Small intestine (tissue), 7 donors: ENCODE measurements at regions not wholly inside any gene's neighbourhood (a gene's known extent, or its start where the extent isn't known, plus 50 kb on each side); places are given as distances from the start of the nearest gene placed in this dataset.

Experiments used
- DNase-seq, 2 donors: peaks; one replicate each; pipeline versions ENCODE4 v3.0.0 to v3.0.0-alpha.2; 2013
- FAIRE-seq: peaks from 2 replicates; lab custom pipeline; 2012; peaks lifted over from hg19 to GRCh38; lab: Jason Lieb, UNC
- H3K27ac ChIP-seq, 3 donors: one replicate each; pipeline ENCODE4 v1.5.1; 2013; ENCODE audit warnings: low read length in 2 of 3, mild to moderate bottlenecking in 2 of 3, control low read depth in 1 of 3, inconsistent platforms in 1 of 3, low read depth in 1 of 3, moderate library complexity in 1 of 3
- H3K27me3 ChIP-seq, 3 donors: one replicate each; pipeline ENCODE4 v1.6.1; 2013; ENCODE audit warnings: low read length in 3 of 3, inconsistent platforms in 1 of 3; ENCODE audit not compliant: control insufficient read depth in 3 of 3, insufficient read depth in 3 of 3
- H3K36me3 ChIP-seq, 3 donors: one replicate each; pipeline ENCODE4 v1.6.1; 2013; ENCODE audit warnings: low read length in 3 of 3, inconsistent platforms in 1 of 3, low read depth in 1 of 3, mild to moderate bottlenecking in 1 of 3, moderate library complexity in 1 of 3; ENCODE audit not compliant: control insufficient read depth in 3 of 3, insufficient read depth in 2 of 3
- H3K4me1 ChIP-seq, 3 donors: one replicate each; pipeline ENCODE4 v1.6.1; 2013; ENCODE audit warnings: low read length in 2 of 3, inconsistent platforms in 1 of 3, low read depth in 1 of 3, mild to moderate bottlenecking in 1 of 3, moderate library complexity in 1 of 3; ENCODE audit not compliant: control insufficient read depth in 3 of 3, insufficient read depth in 2 of 3
- H3K4me3 ChIP-seq, 3 donors: one replicate each; pipeline ENCODE4 v1.5.1; 2013; ENCODE audit warnings: low read length in 3 of 3, control low read depth in 1 of 3, inconsistent platforms in 1 of 3, low read depth in 1 of 3, mild to moderate bottlenecking in 1 of 3, moderate library complexity in 1 of 3
- H3K9me3 ChIP-seq, 2 donors: one replicate each; pipeline ENCODE4 v1.6.1; 2013; ENCODE audit warnings: low read depth in 1 of 2, low read length in 1 of 2; ENCODE audit not compliant: control insufficient read depth in 2 of 2, insufficient read depth in 1 of 2
- WGBS, 3 donors: extraction: QIAGEN DNeasy Blood & Tissue Kit; methylation state at CpG; one replicate each; pipeline ENCODE4 v1.1.7; 2013; 5-methylcytosine and 5-hydroxymethylcytosine counted together
- donor health status: healthy with polysubstance abuse.
- donor health status: control.
- donor health status: control.
- donor health status: Bipolar disorder and iron deficiency.
- donor health status: healthy.

GRCh38 chr18:38454764-38455469, 889.3 kb upstream of the CELF4 start:
- H3K9me3 ChIP-seq, result no peaks in the 10 kb centered on the region
- H3K4me3 ChIP-seq, result no peak overlapping the region
- FAIRE-seq (no peak), DNase-seq (no peak)
- no peak overlapping the region for H3K27ac ChIP-seq
- no peaks in the 10 kb centered on the region for H3K27me3 ChIP-seq
- H3K4me1 ChIP-seq, result no peaks in the 10 kb centered on the region
- H3K36me3 ChIP-seq, result no peaks in the 10 kb centered on the region
- 75 to 93% (median 89%) methylated on average over 1 of the region's 1 CpG for WGBS, 3 donors

- no peak overlapping the region for H3K27ac ChIP-seq
- no peaks in the 10 kb centered on the region for H3K9me3 ChIP-seq
- H3K4me1 ChIP-seq, result no peaks in the 10 kb centered on the region
- no peaks in the 10 kb centered on the region for H3K36me3 ChIP-seq
- DNase-seq (no peak), FAIRE-seq (no peak)
- WGBS, 3 donors, result 65 to 73% (median 72%) methylated on average over 5 of the region's 5 CpGs
- no peak overlapping the region for H3K4me3 ChIP-seq
- H3K27me3 ChIP-seq, result no peaks in the 10 kb centered on the region
Measured at GRCh38 chr18:38453880-38454279, 888.3 kb upstream of the CELF4 start.

- no peak overlapping the region for H3K27ac ChIP-seq
Measured at GRCh38 chr18:38450876-38451275, 885.3 kb upstream of the CELF4 start.

GRCh38 chr18:38445804-38446145, 880.2 kb upstream of the CELF4 start:
- Histone ChIP-seq H3K27me3 (no peaks in the 10 kb centered on the region), H3K9me3 (no peaks in the 10 kb centered on the region), H3K36me3 (no peaks in the 10 kb centered on the region), H3K27ac (no peak overlapping the region), H3K4me3 (no peak overlapping the region), H3K4me1 (no peaks in the 10 kb centered on the region)
- 75 to 82% (median 81%) methylated on average over 1 of the region's 1 CpG for WGBS, 3 donors
- FAIRE-seq (no peak), DNase-seq (no peak)

More at GRCh38 chr18:38450876-38451275, 885.3 kb upstream of the CELF4 start:
- WGBS, 3 donors, result 20 to 39% (median 27%) methylated on average over 4 of the region's 4 CpGs
- Histone ChIP-seq H3K9me3 (no peaks in the 10 kb centered on the region), H3K4me1 (no peaks in the 10 kb centered on the region), H3K27me3 (no peaks in the 10 kb centered on the region), H3K36me3 (no peaks in the 10 kb centered on the region), H3K4me3 (no peak overlapping the region)
- DNase-seq (no peak), FAIRE-seq (no peak)

GRCh38 chr18:38444971-38445803, 879.6 kb upstream of the CELF4 start:
- Histone ChIP-seq H3K9me3 (no peaks in the 10 kb centered on the region), H3K27me3 (no peaks in the 10 kb centered on the region), H3K4me1 (no peaks in the 10 kb centered on the region), H3K36me3 (no peaks in the 10 kb centered on the region), H3K27ac (no peak overlapping the region), H3K4me3 (no peak overlapping the region)
- FAIRE-seq (no peak), DNase-seq (no peak)
- 57 to 88% (median 78%) methylated on average over 7 of the region's 7 CpGs for WGBS, 3 donors

- Histone ChIP-seq H3K9me3 (no peaks in the 10 kb centered on the region), H3K36me3 (no peaks in the 10 kb centered on the region), H3K4me3 (no peak overlapping the region), H3K27me3 (no peaks in the 10 kb centered on the region), H3K27ac (no peak overlapping the region), H3K4me1 (no peaks in the 10 kb centered on the region)
- 65 to 84% (median 76%) methylated on average over 4 of the region's 4 CpGs for WGBS, 3 donors
- DNase-seq (no peak), FAIRE-seq (no peak)
Measured at GRCh38 chr18:38427736-38428135, 862.1 kb upstream of the CELF4 start.

- WGBS, 3 donors, result 79 to 90% (median 87%) methylated on average over 2 of the region's 2 CpGs
- Histone ChIP-seq H3K4me1 (no peaks in the 10 kb centered on the region), H3K4me3 (no peak overlapping the region), H3K9me3 (no peaks in the 10 kb centered on the region), H3K27me3 (no peaks in the 10 kb centered on the region), H3K36me3 (no peaks in the 10 kb centered on the region), H3K27ac (no peak overlapping the region)
- DNase-seq, result no peak
- no peak for FAIRE-seq
Measured at GRCh38 chr18:38427234-38427633, 861.6 kb upstream of the CELF4 start.

GRCh38 chr18:38421872-38422615, 856.4 kb upstream of the CELF4 start:
- no peak overlapping the region for H3K4me3 ChIP-seq
- no peak for FAIRE-seq
- H3K36me3 ChIP-seq, result no peaks in the 10 kb centered on the region
- no peaks in the 10 kb centered on the region for H3K4me1 ChIP-seq
- no peak overlapping the region for H3K27ac ChIP-seq
- no peak for DNase-seq
- H3K9me3 ChIP-seq, result no peaks in the 10 kb centered on the region
- no peaks in the 10 kb centered on the region for H3K27me3 ChIP-seq
- 80 to 89% (median 81%) methylated on average over 6 of the region's 6 CpGs for WGBS, 3 donors
